ENCODE measurements at regions not wholly inside any gene's neighbourhood (a gene's known extent, or its start where the extent isn't known, plus 50 kb on each side); places are given as distances from the start of the nearest gene placed in this dataset.

DNA sequence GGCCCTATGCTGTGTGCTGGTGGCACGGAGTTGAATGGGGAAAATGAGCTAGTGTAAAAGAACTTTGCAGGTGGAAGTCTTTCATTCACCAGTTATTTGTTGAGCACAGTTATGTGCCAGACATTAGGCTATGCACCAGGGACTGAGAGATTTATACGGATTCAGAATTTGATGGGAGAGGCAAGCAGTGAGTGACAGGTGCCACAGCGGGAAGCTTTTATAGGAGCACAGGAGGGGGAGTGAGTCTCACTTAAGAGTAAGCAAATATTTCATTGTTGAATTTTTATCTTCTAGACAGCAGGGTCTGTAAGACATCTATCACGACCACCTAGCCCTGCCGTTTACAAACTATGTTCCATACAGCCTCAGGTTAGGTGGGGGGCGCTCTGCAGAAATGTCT, 320.6 kb downstream of the SNAPC1 start:
- TF ChIP-seq, protein P1, sequence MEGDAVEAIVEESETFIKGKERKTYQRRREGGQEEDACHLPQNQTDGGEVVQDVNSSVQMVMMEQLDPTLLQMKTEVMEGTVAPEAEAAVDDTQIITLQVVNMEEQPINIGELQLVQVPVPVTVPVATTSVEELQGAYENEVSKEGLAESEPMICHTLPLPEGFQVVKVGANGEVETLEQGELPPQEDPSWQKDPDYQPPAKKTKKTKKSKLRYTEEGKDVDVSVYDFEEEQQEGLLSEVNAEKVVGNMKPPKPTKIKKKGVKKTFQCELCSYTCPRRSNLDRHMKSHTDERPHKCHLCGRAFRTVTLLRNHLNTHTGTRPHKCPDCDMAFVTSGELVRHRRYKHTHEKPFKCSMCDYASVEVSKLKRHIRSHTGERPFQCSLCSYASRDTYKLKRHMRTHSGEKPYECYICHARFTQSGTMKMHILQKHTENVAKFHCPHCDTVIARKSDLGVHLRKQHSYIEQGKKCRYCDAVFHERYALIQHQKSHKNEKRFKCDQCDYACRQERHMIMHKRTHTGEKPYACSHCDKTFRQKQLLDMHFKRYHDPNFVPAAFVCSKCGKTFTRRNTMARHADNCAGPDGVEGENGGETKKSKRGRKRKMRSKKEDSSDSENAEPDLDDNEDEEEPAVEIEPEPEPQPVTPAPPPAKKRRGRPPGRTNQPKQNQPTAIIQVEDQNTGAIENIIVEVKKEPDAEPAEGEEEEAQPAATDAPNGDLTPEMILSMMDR (IDR thresholded peaks at IDR 0.05; ENCODE audit: low read depth, low read length, missing input control) = no peak
- TF ChIP-seq, protein P2, sequence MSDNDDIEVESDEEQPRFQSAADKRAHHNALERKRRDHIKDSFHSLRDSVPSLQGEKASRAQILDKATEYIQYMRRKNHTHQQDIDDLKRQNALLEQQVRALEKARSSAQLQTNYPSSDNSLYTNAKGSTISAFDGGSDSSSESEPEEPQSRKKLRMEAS (IDR thresholded peaks at IDR 0.05) = no peak
